ENCODE measurements at regions not wholly inside any gene's neighbourhood (a gene's known extent, or its start where the extent isn't known, plus 50 kb on each side); places are given as distances from the start of the nearest gene placed in this dataset.

DNA sequence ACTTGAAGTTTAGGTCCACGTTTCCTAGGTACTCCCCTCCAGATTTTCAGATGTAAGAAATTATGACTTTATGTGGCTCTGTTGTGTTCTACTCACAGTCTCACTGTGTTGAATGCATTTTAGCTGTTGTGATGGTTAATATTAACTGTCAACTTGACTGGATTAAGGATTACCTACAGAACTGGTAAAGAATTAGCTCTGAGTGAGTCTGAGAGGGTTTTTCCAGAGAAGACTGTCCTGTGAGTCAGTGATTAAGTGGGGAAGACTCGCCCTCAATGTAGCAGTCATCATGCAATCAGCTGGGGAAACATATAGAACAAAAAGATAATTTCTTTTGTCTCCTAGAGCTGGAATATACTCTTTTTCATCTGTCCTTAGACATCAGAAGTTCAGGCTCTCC is 493.4 kb downstream of the ACTRT1 start:
- TF ChIP-seq, protein P1, sequence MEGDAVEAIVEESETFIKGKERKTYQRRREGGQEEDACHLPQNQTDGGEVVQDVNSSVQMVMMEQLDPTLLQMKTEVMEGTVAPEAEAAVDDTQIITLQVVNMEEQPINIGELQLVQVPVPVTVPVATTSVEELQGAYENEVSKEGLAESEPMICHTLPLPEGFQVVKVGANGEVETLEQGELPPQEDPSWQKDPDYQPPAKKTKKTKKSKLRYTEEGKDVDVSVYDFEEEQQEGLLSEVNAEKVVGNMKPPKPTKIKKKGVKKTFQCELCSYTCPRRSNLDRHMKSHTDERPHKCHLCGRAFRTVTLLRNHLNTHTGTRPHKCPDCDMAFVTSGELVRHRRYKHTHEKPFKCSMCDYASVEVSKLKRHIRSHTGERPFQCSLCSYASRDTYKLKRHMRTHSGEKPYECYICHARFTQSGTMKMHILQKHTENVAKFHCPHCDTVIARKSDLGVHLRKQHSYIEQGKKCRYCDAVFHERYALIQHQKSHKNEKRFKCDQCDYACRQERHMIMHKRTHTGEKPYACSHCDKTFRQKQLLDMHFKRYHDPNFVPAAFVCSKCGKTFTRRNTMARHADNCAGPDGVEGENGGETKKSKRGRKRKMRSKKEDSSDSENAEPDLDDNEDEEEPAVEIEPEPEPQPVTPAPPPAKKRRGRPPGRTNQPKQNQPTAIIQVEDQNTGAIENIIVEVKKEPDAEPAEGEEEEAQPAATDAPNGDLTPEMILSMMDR (conservative IDR thresholded peaks at IDR 0.05; ENCODE audit: low read depth, low read length) = no peak
- TF ChIP-seq BHLHE40 (IDR thresholded peaks at IDR 0.05; ENCODE audit: low read depth, low read length) (no peak), POLR2A (IDR thresholded peaks at IDR 0.05; ENCODE audit: low read depth, low read length) (no peak), USF2 (IDR thresholded peaks at IDR 0.05; ENCODE audit: low read depth, low read length) (no peak), RAD21 (IDR thresholded peaks at IDR 0.05; ENCODE audit: low read length) (no peak), FOS (IDR thresholded peaks at IDR 0.05; ENCODE audit: low read depth, low read length) (no peak)

Data from IMR-90 (cell line).